CD4-positive, alpha-beta T cell (primary cell): ENCODE measurements at regions not wholly inside any gene's neighbourhood (a gene's known extent, or its start where the extent isn't known, plus 50 kb on each side); places are given as distances from the start of the nearest gene placed in this dataset.

ENCODE experiments used
- ATAC-seq: fragments of 200-7000 bp; cut with Tn5 transposase; one replicate; pipeline ENCODE4 v1.10.0; 2022; ENCODE audit warnings: mild to moderate bottlenecking; ENCODE audit not compliant: poor library complexity
- CTCF ChIA-PET: fragments of 350-600 bp; sonication (Branson Sonifier 250); formaldehyde crosslinking; loops from one replicate; lab custom pipeline; 2021; ENCODE audit warnings: antibody characterized with exemption, inconsistent platforms; lab: Charles Lee
- POLR2A ChIA-PET: fragments of 350-600 bp; sonication (Branson Sonifier 250); formaldehyde crosslinking; loops from one replicate; lab custom pipeline; 2021; ENCODE audit warnings: antibody characterized with exemption, inconsistent platforms; lab: Charles Lee
- DNase-seq, 14 experiments: peaks; one replicate each; pipeline ENCODE4 v3.0.0-alpha.2; 2013 to 2020; ENCODE audit warnings: mixed read lengths in 2 of 14
- H3K27ac ChIP-seq, 2 donors: one replicate each; pipeline versions ENCODE4 v1.5.1 to v1.7.0; 2013; ENCODE audit warnings: low read length in 2 of 2, low read depth in 1 of 2, mild to moderate bottlenecking in 1 of 2
- H3K27me3 ChIP-seq, 2 experiments: 1 replicate in 1 of 2; 2 replicates in 1 of 2; pipeline versions ENCODE4 v1.6.1 to v1.7.0; 2013; ENCODE audit warnings: low read length in 2 of 2, control low read depth in 1 of 2, mild to moderate bottlenecking in 1 of 2, moderate library complexity in 1 of 2; ENCODE audit not compliant: insufficient read depth in 2 of 2, control insufficient read depth in 1 of 2
- H3K36me3 ChIP-seq: one replicate; pipeline ENCODE4 v1.6.1; 2013; ENCODE audit warnings: low read length, control low read depth; ENCODE audit not compliant: insufficient read depth
- H3K4me1 ChIP-seq: one replicate; pipeline ENCODE4 v1.6.1; 2013; ENCODE audit warnings: low read length, control low read depth; ENCODE audit not compliant: insufficient read depth
- H3K4me3 ChIP-seq: one replicate; pipeline ENCODE4 v1.5.1; 2013; ENCODE audit warnings: mild to moderate bottlenecking, low read length, moderate library complexity
- H3K9me3 ChIP-seq, 2 experiments: 1 replicate in 1 of 2; 2 replicates in 1 of 2; pipeline versions ENCODE4 v1.6.1 to v1.7.0; 2013; ENCODE audit warnings: low read length in 2 of 2, mild to moderate bottlenecking in 2 of 2, control low read depth in 1 of 2, moderate library complexity in 1 of 2; ENCODE audit not compliant: control insufficient read depth in 1 of 2, insufficient read depth in 1 of 2
- H3K27ac Mint-ChIP-seq: one replicate; pipeline ENCODE4 v1.8.0; 2020; ENCODE audit warnings: mixed read lengths
- H3K27me3 Mint-ChIP-seq: one replicate; pipeline ENCODE4 v1.8.0; 2021; ENCODE audit warnings: mixed read lengths
- H3K36me3 Mint-ChIP-seq: one replicate; pipeline ENCODE4 v1.8.0; 2021; ENCODE audit warnings: low read depth, mixed read lengths
- H3K4me1 Mint-ChIP-seq: one replicate; pipeline ENCODE4 v1.8.0; 2021; ENCODE audit warnings: low read depth, mixed read lengths
- H3K4me3 Mint-ChIP-seq: one replicate; pipeline ENCODE4 v1.8.0; 2020; ENCODE audit warnings: mild to moderate bottlenecking, mixed read lengths
- H3K9me3 Mint-ChIP-seq: one replicate; pipeline ENCODE4 v1.8.0; 2020; ENCODE audit warnings: mixed read lengths
- CTCF ChIP-seq: fragments of 200-600 bp; IDR thresholded peaks from one replicate; pipeline ENCODE4 v1.8.0; 2022; ENCODE audit warnings: antibody characterized with exemption, mild to moderate bottlenecking
- intact Hi-C, 2 experiments: fragments of 100-400 bp; cut with DNase I in 1 of 2; cut with micrococcal nuclease in 1 of 2; formaldehyde crosslinking; loops; one replicate each; pipeline versions ENCODE4 v1.15.1 to v1.9.0; 2023 to 2025; cut with DNase I, micrococcal nuclease

DNA sequence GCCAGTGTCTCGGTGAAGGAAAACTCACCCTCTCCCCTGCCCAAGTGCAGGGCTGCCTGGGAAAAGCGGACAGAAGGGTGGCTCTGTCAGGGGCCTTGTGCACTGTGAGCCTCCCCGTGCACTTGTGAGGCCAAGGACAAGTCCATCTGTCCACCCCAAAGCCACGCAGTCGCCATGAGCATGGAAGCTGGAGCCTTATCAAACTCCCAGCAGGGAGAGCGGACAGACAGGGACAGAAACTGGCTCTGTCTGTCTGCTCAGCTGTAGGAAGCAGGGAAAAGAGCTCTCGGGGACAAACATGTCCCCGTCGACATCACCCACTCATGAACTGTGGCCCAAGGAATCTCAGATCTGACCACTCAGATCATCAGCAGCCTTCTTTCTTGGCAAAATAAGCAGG, 1385.4 kb downstream of the TBC1D22A start:
- no peak for TF ChIP-seq CTCF
- intact Hi-C loops, result no loop called here
- Histone ChIP-seq H3K9me3 (peaks cover 0 to 4% of the 10 kb centered on the region in 2 experiments), H3K36me3 (no peaks in the 10 kb centered on the region), H3K4me3 (no peak overlapping the region), H3K4me1 (no peaks in the 10 kb centered on the region), H3K27ac (no peak overlapping the region), H3K27me3 (peaks cover 0 to 2% of the 10 kb centered on the region in 2 experiments)
- Mint-ChIP-seq H3K27ac (no peak overlapping the region), H3K36me3 (no peaks in the 10 kb centered on the region), H3K27me3 (peaks cover 23% of the 10 kb centered on the region), H3K4me1 (no peaks in the 10 kb centered on the region), H3K4me3 (no peak overlapping the region), H3K9me3 (no peaks in the 10 kb centered on the region)
- ChIA-PET CTCF (no interaction called here), POLR2A (no interaction called here)
- no peak for DNase-seq
- ATAC-seq, result no peak

DNA sequence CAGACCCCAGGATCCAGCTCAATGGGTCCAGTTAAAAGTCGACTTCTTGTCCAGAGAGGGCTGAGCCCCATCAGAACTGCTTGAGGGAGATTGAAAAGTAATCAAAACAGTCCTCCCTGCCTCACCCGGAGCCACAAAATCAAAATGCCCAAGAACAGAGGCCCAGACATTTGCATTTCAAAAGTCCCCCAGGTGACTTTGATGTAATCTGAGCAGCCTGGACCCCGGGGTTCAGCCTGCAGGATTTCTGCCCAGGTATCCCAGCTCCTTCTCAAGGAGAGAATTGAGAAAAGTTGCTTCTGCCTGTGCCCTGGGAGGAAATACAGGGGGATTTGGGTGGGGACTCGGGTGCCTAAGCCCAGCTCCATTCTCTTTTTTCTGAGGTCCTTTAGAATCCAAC, 1385.0 kb downstream of the TBC1D22A start:
- intact Hi-C loops, result no loop called here
- no peaks in the 10 kb centered on the region for H3K36me3 Mint-ChIP-seq
- H3K4me1 ChIP-seq, result no peaks in the 10 kb centered on the region
- peaks cover 0 to 2% of the 10 kb centered on the region in 2 experiments for H3K27me3 ChIP-seq
- no peak overlapping the region for H3K27ac ChIP-seq
- DNase-seq (no peak), ATAC-seq (no peak)
- no peak for TF ChIP-seq CTCF
- POLR2A ChIA-PET, result no interaction called here
- no peaks in the 10 kb centered on the region for H3K4me1 Mint-ChIP-seq
- H3K9me3 ChIP-seq, result no peaks in the 10 kb centered on the region
- CTCF ChIA-PET, result no interaction called here
- H3K27me3 Mint-ChIP-seq, result peaks cover 24% of the 10 kb centered on the region
- H3K4me3 Mint-ChIP-seq, result no peak overlapping the region
- H3K27ac Mint-ChIP-seq, result no peak overlapping the region
- H3K36me3 ChIP-seq, result no peaks in the 10 kb centered on the region
- no peak overlapping the region for H3K4me3 ChIP-seq
- H3K9me3 Mint-ChIP-seq, result no peaks in the 10 kb centered on the region

DNA sequence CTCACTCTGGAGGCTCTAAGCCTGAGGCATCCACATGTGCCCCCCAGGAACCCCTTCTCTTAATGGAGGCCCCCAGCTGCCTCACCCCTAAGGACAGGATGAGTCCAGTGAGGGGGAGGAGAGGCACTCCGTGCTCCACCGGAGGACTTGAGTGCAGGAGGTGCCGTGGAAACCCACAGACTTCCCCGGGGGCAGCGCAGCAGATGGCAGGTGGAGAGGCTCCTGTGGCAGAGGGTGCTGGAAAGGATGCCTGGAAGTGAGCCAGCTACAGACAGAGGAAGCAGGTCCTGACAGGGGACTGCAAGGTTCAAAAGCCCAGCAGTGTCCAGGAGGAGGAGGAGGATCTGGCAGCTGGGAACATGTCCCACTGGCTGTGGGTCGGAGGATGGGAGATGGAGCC, 1384.0 kb downstream of the TBC1D22A start:
- Histone ChIP-seq H3K36me3 (no peaks in the 10 kb centered on the region), H3K4me1 (no peaks in the 10 kb centered on the region), H3K9me3 (no peaks in the 10 kb centered on the region), H3K4me3 (no peak overlapping the region), H3K27me3 (peaks cover 0 to 2% of the 10 kb centered on the region in 2 experiments), H3K27ac (no peak overlapping the region)
- H3K27me3 Mint-ChIP-seq, result peaks cover 24% of the 10 kb centered on the region
- H3K27ac Mint-ChIP-seq, result no peak overlapping the region
- H3K4me3 Mint-ChIP-seq, result no peak overlapping the region
- ChIA-PET POLR2A (no interaction called here), CTCF (no interaction called here)
- no peaks in the 10 kb centered on the region for H3K9me3 Mint-ChIP-seq
- no peak for ATAC-seq
- intact Hi-C loops, result no loop called here
- no peaks in the 10 kb centered on the region for H3K36me3 Mint-ChIP-seq
- TF ChIP-seq CTCF, result no peak
- no peaks in the 10 kb centered on the region for H3K4me1 Mint-ChIP-seq
- no peak for DNase-seq
